Inferior parietal cortex (tissue), 1 donor: ENCODE measurements at regions not wholly inside any gene's neighbourhood (a gene's known extent, or its start where the extent isn't known, plus 50 kb on each side); places are given as distances from the start of the nearest gene placed in this dataset.

Experiments
- DNase-seq: peaks from one replicate; pipeline ENCODE4 v3.0.0-alpha.2; 2016; ENCODE audit errors: extremely low spot score

GRCh38 chr4:14035076-14035475 is 407.6 kb upstream of the BOD1L1 start:
- DNase-seq, result no peak

DNA sequence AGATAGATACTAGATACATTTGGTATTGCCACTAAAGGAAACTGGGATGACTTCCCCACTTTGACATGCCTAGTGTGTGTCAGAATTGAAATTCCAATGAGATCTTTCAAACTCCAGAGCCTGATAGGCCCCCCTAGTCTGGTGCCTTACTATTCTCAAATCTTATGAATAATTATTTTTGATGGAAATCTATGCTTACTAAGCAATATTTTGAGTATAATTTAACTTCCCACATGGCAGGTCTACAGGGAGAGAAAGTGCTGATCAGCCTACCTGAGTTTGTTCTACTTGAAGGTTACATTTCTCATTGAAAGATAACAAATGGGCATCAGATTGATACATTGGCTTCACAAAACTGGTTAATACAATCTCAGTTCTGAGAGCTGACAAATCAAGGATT is 415.7 kb upstream of the BOD1L1 start:
- no peak for DNase-seq

GRCh38 chr4:14046642-14047041 is 419.1 kb upstream of the BOD1L1 start:
- no peak for DNase-seq

DNA sequence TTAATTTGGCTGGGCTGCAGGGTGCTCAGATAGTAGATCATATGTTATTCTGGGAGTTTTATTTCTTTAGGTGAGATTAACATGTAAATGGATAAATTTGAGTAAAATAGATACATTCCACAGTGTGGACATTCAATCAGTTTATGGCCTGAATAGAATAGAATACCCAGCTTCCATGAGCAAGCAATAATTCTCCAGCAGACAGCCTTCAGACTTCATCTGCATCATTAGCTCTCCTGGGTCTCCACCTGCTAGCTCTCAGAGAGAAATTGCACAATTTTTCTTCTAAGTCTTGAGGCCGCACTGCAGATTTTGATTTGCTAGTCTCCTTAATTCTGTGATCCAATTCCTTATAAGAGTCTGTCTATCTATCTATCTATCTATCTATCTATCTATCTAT is 420.3 kb upstream of the BOD1L1 start:
- no peak for DNase-seq

- no peak for DNase-seq
These were observed 422.4 kb upstream of the BOD1L1 start for GRCh38 chr4:14049946-14050345.

GRCh38 chr4:14053291-14053690 is 425.8 kb upstream of the BOD1L1 start:
- no peak for DNase-seq

- DNase-seq, result no peak
These were observed 426.9 kb upstream of the BOD1L1 start for GRCh38 chr4:14054391-14054790.

GRCh38 chr4:14059006-14059405 is 431.5 kb upstream of the BOD1L1 start:
- DNase-seq, result no peak

DNA sequence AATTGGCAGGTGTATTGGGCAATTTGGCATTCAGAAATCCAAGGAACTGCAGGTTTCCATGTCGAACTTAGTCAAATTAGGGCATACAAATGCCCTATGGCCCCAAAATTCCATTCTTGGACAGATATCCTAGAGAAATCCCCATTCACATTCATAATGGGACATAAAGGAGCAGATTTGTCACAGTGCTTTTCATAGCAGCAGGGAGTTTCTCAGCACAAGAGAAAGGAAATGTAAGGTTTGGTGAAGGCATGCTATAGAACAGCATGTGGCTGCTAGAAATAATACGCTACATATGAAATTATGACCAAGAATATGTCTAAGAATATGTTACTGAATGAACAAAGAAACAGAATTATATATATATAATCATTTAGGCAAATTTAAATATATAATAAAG is 437.5 kb upstream of the BOD1L1 start:
- DNase-seq, result no peak

DNA sequence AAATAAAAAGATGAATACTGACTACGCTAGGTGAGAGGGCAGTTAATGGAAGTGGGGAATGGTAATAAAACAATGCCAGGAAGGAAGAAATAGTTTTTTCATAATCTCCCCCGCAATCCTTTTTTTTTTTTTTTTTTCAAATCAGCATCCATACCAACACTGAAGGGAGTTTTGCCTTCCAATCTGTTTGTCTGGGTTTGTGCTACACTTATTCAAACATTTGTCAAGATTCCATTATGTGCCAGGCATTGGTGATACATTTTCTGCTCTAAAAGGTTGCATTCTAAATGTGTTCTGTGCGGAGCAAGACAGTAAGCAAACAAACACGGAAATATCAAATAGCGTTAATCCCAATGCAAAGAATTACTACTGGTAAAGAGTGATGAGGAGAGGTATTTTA is 437.9 kb upstream of the BOD1L1 start:
- DNase-seq, result no peak

DNA sequence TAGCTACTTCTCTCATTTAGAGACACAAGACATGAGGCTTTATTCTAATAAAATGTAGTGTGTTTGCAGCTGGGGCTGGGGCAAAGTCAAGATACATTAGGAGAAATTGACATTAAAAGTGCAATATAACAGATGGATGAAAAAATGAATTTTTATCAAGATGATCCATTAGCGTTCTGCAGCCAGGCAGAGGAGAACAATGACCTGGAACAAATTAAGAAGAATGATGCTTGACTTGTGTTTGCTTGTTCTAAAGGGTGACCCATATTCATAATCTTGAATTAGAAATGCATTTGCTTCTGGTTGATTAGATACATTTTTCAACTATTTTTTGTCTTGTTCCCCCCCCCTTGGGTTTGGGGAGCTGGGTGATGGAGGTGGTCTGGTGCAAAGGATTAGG is 439.5 kb upstream of the BOD1L1 start:
- DNase-seq, result no peak

DNA sequence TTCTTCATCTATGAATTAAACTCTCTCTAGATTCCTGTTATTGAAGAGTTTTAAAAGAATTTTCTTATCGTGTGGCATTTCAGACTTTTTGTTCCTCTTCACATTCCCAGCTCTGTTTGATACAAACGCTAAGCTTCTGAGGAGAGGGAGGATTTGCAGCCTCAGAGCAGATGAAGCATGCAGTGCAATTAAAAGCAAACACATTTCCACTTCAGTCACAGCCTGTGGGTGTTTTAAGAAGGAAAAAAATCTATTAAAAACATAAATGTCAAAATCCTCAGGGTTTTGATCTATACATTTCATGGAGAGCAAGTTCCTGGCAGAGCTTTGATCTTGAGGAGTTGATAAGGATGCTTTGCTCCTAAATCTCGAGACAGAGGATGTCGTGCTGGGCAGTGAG is 442.4 kb upstream of the BOD1L1 start:
- DNase-seq, result no peak

DNA sequence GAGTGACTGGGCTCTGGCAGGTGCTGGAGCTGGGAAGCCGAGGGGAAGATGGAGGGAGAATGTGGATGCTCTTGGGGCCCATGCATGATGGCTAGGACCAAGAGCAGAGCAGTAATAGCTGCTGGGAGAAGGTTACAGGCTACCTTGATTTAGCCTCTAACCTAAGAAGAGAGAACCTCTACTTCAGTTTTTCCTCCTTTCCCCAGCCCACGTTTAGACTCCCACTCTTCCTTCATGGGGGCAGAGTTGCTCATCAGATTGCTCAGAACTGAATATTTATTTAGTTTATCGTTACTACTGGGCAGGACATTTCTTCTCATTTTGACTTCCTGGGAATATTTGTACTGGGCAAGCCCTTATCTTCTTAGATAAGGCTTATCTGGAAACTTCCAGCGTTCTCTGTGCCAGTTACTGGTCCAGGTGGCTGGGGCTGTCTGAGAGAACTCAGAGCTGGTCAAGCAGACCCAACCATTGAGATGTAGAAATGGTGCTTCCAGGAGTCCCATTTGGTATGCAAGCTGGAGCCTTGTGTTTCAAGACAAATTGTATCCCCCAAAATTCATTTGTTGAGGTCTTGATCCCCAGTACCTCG is 442.9 kb upstream of the BOD1L1 start:
- DNase-seq, result no peak

- DNase-seq, result no peak
These were observed 445.0 kb upstream of the BOD1L1 start for GRCh38 chr4:14072506-14072905.

GRCh38 chr4:14076776-14077175 is 449.3 kb upstream of the BOD1L1 start:
- no peak for DNase-seq

DNA sequence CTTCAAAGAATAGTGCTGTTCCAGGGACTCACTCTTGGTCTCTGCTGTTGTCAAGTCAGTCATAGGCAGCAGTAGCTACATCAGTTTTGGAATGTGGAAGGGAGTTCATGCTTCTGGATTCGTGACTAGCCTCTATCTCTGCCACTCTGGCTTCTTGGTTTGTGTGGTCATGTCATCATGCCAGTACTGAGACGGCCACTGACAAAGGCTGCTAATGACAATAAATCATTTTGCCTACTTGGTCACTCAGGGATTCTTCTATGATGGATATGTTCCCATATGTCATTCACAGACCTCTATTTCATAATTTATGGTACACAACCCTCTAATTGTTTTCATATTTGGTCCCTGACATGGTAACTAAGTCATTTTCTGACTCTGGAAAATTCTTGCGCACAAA is 450.8 kb upstream of the BOD1L1 start:
- DNase-seq, result no peak

DNA sequence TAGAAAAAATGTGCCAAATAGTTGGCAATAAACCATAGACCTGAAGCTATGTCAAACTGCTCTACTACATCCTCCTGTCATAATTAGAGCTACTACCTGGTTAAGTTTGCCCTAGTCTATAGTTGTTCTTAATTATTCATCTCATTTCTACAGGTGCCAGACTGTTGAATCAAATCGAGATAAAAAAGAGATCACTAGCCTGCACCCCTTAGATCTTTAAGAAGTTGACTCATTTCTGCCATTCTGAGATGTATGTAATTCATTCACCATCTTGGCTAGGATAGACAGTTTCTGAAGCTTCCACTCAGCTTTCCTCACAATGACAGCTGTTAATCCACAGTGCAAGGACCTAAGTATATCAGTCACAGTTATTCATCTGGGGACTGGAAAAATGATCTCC is 452.1 kb upstream of the BOD1L1 start:
- no peak for DNase-seq

GRCh38 chr4:14083150-14083549 is 455.6 kb upstream of the BOD1L1 start:
- DNase-seq, result no peak

GRCh38 chr4:14084598-14084997 is 457.1 kb upstream of the BOD1L1 start:
- no peak for DNase-seq

- no peak for DNase-seq
These were observed 459.9 kb upstream of the BOD1L1 start for GRCh38 chr4:14087459-14087858.

DNA sequence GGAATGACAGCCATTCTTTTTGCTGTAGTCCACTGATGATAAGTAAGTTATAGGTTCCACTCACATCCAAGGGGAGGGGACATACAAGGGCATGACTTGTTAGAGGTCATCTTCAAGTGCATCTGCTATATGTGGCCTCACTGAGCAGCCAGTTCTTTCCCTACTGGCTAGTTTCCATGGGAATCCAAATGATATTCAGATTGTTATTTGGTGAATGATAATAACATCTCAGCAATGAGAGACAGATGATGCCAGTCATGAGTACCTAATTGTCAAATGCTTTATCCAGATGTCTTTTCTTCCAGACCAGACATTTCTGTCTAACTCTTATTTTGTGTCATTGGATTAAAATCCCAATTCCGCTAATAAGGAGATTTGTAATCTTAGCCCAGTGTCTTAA is 460.4 kb upstream of the BOD1L1 start:
- no peak for DNase-seq

DNA sequence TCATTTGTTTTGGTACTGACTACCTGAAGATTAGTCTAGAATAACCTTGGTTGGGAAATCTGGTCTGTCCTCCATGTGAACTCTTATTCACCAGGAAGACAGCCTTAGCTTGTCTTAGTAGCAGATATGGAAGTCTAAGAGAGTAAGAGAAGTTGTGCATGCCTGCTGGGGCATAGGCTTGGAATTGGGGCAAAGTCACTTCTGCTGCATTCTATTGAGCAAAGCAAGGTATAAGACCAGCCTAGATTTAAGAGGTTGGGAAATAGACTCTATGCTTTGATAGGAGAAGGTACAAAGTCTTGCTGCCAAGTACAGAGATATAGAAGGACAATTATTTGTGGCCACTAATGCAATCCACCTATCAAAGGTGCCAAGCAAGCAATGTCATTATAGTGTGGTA is 464.0 kb upstream of the BOD1L1 start:
- no peak for DNase-seq

DNA sequence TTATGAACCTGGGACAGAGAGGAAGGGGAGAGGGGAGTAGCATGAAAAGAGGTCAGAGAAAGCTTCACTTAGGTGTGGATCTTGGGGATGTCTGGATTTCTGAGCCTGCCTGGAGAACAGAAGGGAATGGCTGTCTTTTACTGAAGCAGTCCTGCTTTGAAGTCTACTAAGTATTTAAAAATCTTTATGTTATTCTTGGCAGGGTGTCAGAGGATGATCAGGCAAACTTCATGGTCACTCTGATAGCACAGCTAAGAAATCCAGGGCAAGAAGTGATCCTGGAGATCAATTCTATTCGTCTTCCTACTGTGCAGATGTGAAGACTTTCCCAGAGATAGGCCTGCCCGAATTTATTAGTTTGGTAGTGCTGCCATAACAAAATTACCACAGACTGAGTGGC is 464.4 kb upstream of the BOD1L1 start:
- DNase-seq, result no peak

GRCh38 chr4:14092741-14093140 is 465.2 kb upstream of the BOD1L1 start:
- no peak for DNase-seq

GRCh38 chr4:14095831-14096230 is 468.3 kb upstream of the BOD1L1 start:
- no peak for DNase-seq
